ENCODE measurements at regions not wholly inside any gene's neighbourhood (a gene's known extent, or its start where the extent isn't known, plus 50 kb on each side); places are given as distances from the start of the nearest gene placed in this dataset.

DNA sequence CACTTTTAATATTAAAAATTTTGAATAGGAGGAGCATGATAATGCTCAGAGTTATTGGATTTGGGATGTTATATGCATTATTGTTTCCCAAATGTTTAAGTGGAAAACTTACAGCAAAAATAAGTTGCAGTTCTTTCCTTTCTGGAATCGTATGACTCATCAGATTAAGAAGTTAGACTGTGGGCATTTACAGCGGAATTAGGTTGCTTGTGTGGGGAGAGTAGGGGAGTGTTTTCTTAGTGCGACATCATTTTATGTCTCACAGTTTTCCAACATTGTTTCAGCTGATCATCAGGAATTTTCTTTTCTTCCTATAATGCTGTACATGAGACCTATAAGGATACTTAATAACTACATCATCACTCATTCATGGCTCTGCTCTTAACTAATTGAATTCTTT lies 1631.8 kb downstream of the CDH8 start:
- TF ChIP-seq, protein P1, sequence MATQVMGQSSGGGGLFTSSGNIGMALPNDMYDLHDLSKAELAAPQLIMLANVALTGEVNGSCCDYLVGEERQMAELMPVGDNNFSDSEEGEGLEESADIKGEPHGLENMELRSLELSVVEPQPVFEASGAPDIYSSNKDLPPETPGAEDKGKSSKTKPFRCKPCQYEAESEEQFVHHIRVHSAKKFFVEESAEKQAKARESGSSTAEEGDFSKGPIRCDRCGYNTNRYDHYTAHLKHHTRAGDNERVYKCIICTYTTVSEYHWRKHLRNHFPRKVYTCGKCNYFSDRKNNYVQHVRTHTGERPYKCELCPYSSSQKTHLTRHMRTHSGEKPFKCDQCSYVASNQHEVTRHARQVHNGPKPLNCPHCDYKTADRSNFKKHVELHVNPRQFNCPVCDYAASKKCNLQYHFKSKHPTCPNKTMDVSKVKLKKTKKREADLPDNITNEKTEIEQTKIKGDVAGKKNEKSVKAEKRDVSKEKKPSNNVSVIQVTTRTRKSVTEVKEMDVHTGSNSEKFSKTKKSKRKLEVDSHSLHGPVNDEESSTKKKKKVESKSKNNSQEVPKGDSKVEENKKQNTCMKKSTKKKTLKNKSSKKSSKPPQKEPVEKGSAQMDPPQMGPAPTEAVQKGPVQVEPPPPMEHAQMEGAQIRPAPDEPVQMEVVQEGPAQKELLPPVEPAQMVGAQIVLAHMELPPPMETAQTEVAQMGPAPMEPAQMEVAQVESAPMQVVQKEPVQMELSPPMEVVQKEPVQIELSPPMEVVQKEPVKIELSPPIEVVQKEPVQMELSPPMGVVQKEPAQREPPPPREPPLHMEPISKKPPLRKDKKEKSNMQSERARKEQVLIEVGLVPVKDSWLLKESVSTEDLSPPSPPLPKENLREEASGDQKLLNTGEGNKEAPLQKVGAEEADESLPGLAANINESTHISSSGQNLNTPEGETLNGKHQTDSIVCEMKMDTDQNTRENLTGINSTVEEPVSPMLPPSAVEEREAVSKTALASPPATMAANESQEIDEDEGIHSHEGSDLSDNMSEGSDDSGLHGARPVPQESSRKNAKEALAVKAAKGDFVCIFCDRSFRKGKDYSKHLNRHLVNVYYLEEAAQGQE (IDR thresholded peaks at IDR 0.05; ENCODE audit: unreplicated experiment): no peak
- TF ChIP-seq EZH2phosphoT487 (IDR thresholded peaks at IDR 0.05; ENCODE audit: unreplicated experiment) (no peak), EZH2 (IDR thresholded peaks at IDR 0.05; ENCODE audit: low read depth, unreplicated experiment) (no peak), ZNF462 (CRISPR knock-in tag; IDR thresholded peaks at IDR 0.05) (no peak), CREB1 (CRISPR knock-in tag; IDR thresholded peaks at IDR 0.05; ENCODE audit: low read depth) (no peak), JUNB (IDR thresholded peaks at IDR 0.05; ENCODE audit: unreplicated experiment) (no peak), NANOG (IDR thresholded peaks at IDR 0.05; ENCODE audit: borderline replicate concordance) (no peak), ZNF331 (CRISPR knock-in tag; IDR thresholded peaks at IDR 0.05; ENCODE audit: low read depth) (no peak), POLR2AphosphoS5 (IDR thresholded peaks at IDR 0.05; ENCODE audit: low read depth) (no peak), ZNF114 (CRISPR knock-in tag; IDR thresholded peaks at IDR 0.05) (no peak), STAT1 (IDR thresholded peaks at IDR 0.05; ENCODE audit: unreplicated experiment) (no peak)
- TF ChIP-seq, protein P2, sequence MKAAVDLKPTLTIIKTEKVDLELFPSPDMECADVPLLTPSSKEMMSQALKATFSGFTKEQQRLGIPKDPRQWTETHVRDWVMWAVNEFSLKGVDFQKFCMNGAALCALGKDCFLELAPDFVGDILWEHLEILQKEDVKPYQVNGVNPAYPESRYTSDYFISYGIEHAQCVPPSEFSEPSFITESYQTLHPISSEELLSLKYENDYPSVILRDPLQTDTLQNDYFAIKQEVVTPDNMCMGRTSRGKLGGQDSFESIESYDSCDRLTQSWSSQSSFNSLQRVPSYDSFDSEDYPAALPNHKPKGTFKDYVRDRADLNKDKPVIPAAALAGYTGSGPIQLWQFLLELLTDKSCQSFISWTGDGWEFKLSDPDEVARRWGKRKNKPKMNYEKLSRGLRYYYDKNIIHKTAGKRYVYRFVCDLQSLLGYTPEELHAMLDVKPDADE (IDR thresholded peaks at IDR 0.05): no peak
- TF ChIP-seq, protein P3, sequence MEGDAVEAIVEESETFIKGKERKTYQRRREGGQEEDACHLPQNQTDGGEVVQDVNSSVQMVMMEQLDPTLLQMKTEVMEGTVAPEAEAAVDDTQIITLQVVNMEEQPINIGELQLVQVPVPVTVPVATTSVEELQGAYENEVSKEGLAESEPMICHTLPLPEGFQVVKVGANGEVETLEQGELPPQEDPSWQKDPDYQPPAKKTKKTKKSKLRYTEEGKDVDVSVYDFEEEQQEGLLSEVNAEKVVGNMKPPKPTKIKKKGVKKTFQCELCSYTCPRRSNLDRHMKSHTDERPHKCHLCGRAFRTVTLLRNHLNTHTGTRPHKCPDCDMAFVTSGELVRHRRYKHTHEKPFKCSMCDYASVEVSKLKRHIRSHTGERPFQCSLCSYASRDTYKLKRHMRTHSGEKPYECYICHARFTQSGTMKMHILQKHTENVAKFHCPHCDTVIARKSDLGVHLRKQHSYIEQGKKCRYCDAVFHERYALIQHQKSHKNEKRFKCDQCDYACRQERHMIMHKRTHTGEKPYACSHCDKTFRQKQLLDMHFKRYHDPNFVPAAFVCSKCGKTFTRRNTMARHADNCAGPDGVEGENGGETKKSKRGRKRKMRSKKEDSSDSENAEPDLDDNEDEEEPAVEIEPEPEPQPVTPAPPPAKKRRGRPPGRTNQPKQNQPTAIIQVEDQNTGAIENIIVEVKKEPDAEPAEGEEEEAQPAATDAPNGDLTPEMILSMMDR (conservative IDR thresholded peaks at IDR 0.05; ENCODE audit: low read depth in 2 of 2): no peak
- Histone ChIP-seq H3K79me2 (replicated peaks; ENCODE audit: insufficient read depth) (no peaks in the 10 kb centered on the region), H3K36me3 (ENCODE audit: insufficient read depth) (no peaks in the 10 kb centered on the region), H3K27ac (ENCODE audit: low read depth) (no peak overlapping the region), H3F3A (replicated peaks; ENCODE audit: low read depth) (peaks cover 4% of the 10 kb centered on the region), H4K20me1 (replicated peaks; ENCODE audit: insufficient read depth) (no peaks in the 10 kb centered on the region), H2AFZ (no peak overlapping the region), H3K27me3 (ENCODE audit: insufficient read depth) (no peaks in the 10 kb centered on the region), H3K4me2 (no peak overlapping the region), H3K9me2 (ENCODE audit: insufficient read depth) (no peaks in the 10 kb centered on the region), H3K4me1 (ENCODE audit: insufficient read depth) (no peaks in the 10 kb centered on the region), H3K4me3 (no peak overlapping the region)
- Mint-ChIP-seq H3K4me3 (no peak overlapping the region), H3K36me3 (ENCODE audit: low read depth) (no peaks in the 10 kb centered on the region), H3K27ac (no peak overlapping the region), H3K4me1 (no peaks in the 10 kb centered on the region), H3K9me3 (no peaks in the 10 kb centered on the region), H3K27me3 (ENCODE audit: insufficient read depth, low read depth, poor library complexity) (no peaks in the 10 kb centered on the region)
- ATAC-seq (no peak), DNase-seq (ENCODE audit: low spot score) (no peak)
